Stimulated activated CD8-positive, alpha-beta memory T cell treated with anti-CD3 and anti-CD28 coated beads, Interleukin-4, amount 100 ng/mL, for 48 hours (primary cell): ENCODE measurements at regions not wholly inside any gene's neighbourhood (a gene's known extent, or its start where the extent isn't known, plus 50 kb on each side); places are given as distances from the start of the nearest gene placed in this dataset.
"Not testable (repeated sequence)": the region's sequence is repeated elsewhere in the genome, so short reads cannot be mapped to it uniquely, and the experiment has no call there.

ENCODE experiments used
- DNase-seq: peaks from one replicate; pipeline ENCODE4 v3.0.0-alpha.2; 2020

DNA sequence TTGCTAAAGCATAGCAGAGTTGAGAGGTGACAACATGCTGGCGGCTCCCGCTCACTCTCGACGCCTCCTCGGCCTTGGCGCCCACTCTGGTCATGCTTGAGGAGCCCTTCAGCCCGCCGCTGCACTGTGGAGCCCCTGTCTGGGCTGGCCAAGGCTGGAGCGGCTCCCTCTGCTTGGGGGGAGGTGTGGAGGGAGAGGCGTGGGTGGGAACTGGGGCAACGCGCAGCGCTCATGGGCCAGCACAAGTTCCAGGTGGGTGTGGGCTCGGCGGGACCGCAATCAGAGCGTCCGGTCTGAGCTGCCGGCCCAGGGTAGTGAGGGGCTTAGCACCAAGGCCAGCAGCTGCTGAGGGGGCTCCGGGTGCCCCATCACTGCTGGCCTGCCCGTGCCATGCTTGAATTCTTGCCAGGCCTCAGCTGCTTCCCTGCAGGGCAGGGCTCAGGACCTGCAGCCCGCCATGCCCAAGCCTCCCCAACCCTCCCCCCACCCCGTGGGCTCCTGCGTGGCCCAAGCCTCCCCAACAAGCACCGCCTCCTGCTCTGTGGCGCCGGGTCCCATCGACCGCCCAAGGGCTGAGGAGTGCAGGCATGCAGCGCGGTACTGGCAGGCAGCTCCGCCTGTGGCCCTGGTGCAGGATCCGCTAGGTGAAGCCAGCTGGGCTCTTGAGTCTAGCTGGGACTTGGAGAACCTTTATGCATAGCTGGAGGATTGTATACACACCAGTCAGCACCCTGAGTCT, 2052.8 kb upstream of the CELF4 start:
- DNase-seq: no peak

DNA sequence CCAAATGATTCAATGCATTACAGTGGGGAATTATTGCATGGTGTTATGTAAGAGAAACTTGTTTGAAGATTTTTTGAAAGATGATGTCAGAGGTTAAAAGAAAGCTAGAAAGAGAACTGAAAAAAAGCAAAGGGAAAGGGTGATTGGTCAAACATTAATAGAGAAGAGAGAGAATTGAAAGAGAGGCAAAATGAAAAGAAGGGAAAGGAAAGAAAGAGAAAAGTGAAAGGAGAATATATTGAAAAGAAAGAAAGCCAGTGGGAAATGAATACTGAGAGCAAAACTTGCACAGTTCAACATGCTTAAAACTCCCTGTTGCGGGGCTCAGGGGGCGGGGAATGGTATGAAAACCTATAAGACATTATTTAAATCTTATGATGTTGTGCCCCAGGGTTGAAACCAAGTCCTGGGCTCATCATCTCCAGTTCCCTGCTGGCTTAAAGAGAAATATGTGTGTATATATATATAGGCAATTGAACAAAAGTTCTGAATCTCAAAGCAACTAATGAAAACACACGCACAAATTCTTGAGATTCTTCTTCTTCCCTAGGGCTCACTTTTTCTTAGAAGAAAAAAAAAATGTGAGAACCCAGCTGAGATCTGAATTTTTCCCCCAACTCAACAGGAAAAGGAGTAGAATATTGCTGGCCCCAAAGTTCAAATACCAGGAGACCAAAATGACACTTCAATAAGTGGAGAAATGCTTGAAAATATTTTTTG, 2045.9 kb upstream of the CELF4 start:
- DNase-seq: no peak

DNA sequence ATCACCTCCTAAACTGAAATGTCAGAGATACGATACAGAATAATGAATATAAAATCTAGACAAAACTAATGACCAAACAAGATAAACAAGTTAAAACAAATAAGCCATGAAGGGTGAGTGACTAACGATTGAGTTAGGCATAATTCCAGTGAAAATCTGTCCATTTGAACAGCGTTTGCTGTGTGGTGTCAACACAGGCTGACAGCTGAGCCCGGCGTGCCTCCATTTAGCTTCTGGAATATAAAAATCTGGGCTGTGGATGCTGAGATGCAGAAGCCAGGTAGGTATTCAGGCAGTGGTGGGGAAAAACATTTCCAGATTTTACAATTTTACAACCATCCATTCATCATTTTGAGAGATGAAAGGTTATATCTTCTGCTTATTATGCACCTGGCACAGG, 2041.4 kb upstream of the CELF4 start:
- DNase-seq: no peak

DNA sequence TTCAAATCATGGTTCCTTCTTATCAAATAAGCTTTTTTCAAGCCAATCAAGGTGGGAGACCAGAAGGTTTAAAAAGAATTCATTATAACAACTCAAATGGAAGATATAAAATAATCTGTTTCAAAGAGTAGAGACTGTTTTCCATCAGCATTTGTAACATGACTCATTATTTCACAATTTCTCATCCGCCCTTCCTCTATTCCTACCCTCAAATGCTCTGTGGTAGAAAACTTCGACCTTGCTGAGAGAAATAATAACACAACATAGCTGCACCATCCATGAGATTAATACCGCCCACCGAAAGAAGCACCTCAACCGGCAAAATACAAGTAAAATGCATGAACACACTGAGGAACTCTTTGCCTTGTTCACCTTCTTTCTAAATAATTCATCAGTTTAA, 2039.2 kb upstream of the CELF4 start:
- no peak for DNase-seq

- no peak for DNase-seq
Observed at GRCh38 chr18:39602131-39602530, 2036.5 kb upstream of the CELF4 start.

- DNase-seq: no peak
Observed at GRCh38 chr18:39600894-39601293, 2035.3 kb upstream of the CELF4 start.

- no peak for DNase-seq
Observed at GRCh38 chr18:39599251-39599650, 2033.7 kb upstream of the CELF4 start.

DNA sequence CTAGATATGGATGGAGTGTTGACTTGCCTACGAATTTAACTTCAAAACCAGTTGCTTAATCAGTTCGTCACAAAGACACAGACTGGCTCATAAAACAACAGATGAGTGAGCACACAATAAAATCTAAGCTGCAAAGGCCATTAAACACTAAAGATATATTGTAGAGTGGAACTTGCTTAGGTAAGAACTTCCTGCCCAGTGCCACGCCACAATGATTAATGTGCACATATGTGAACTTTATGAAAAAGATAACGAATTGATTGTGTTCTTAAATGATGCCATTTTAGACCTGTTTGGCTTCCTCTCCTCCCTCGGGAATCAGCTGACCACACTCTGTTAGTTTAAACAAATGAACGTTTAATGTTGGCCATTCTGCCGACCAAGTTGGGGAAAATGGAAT, 2031.3 kb upstream of the CELF4 start:
- DNase-seq: no peak

DNA sequence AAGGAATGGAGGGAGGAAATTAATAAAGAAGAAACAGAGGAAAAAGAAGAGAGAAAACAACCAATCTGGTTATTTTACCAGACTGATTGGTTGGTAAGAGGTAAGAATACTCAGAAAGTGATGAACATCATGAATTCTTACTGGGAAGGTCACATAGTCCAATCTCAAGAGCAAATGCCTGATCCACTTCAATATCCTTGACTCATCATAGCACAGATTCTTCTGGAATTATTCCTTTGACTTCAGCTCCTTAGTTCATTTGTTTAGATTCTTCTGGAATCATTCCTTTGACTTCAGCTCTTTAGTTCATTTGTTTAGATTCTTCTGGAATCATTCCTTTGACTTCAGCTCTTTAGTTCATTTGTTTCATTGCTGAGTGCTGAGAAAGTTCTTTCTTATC, 2030.6 kb upstream of the CELF4 start:
- DNase-seq: no peak

GRCh38 chr18:39594206-39594605, 2028.6 kb upstream of the CELF4 start:
- DNase-seq: no peak

- no peak for DNase-seq
Observed at GRCh38 chr18:39591649-39592048, 2026.1 kb upstream of the CELF4 start.

DNA sequence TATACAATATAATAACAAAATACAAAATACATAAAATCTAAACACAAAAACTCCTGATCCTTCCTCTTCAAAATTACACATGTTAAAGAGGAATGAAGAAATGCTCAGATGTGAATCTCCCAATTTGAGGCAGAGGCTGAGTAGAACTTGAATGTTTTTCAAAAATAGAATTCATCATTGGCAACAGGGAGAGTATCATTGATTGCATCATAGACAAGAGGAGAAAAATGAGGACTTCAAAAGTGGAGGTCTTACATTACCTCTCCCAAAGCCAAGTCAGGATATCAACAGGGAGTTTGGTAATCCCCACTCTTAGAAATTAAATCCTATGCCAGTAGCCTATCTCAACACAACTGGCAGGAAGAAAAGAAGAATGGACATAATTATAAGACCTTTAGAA, 2023.9 kb upstream of the CELF4 start:
- DNase-seq: no peak

DNA sequence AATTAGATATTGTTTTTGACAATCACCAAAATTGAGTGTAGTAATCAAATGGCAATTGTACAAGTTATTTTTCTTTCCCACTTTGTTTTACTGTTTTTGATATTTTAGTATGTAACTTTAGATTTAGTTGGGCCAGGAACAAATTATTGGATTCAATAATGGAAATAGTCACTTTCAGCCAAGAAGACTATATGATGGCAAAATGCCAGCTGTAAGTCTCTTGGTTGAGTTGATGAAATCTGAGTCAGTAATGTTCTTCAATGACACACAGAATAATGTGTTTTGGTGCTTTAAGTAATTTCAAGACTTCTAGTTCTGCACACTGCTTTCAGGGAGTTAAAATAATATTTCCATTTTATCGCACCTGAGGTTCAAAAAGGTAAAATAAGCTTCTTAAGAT, 2022.0 kb upstream of the CELF4 start:
- no peak for DNase-seq

DNA sequence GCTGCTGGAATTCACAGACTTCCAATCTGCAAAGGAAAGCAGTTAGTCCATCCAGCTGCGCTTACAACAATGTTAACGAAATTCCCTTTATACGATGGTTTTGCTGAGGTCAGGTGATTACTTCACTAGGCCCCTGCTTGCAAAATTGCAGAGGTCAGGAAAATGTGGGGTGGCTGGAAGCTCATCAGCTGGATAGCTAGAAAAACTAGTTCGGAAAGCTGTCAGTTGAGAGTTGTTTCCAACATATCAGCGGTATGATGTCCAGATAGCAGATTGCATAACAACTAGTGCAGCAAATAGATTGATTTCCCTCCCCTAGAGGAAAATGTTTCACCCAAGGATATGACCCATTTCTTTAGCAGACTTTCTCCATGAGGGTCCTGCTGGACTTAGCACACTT, 2021.1 kb upstream of the CELF4 start:
- no peak for DNase-seq

DNA sequence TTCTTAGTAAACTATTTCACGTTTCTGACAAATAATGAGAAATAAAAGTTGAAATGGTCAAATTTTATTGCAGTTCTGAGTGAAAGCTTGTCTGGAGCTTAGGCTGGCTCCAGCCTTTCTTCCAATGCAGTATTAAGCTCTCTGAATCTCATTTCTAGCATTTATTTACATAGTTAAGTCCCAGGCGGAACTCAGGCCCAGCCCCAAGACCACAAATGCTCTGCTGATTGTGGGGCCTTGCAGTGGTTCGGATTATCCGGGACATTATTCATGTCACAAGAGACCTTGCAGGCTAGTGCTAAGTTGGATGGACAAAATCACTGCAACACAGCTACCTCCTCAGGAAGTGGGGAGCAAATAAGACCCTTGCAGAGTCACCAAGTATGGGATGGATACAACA, 2009.3 kb upstream of the CELF4 start:
- DNase-seq: no peak

GRCh38 chr18:39571511-39571910, 2005.9 kb upstream of the CELF4 start:
- no peak for DNase-seq

DNA sequence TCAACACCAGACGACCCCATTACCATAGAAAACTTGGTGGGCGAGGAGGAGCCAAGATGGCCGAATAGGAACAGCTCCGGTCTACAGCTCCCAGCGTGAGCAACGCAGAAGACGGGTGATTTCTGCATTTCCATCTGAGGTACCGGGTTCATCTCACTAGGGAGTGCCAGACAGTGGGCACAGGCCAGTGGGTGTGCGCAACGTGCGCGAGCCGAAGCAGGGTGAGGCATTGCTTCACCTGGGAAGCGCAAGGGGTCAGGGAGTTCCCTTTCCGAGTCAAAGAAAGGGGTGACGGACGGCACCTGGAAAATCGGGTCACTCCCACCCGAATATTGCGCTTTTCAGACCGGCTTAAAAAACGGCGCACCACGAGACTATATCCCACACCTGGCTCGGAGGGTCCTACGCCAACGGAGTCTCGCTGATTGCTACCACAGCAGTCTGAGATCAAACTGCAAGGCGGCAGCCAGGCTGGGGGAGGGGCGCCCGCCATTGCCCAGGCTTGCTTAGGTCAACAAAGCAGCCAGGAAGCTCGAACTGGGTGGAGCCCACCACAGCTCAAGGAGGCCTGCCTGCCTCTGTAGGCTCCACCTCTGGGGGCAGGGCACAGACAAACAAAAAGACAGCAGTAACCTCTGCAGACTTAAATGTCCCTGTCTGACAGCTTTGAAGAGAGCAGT, 2000.1 kb upstream of the CELF4 start:
- not testable (repeated sequence) for DNase-seq

DNA sequence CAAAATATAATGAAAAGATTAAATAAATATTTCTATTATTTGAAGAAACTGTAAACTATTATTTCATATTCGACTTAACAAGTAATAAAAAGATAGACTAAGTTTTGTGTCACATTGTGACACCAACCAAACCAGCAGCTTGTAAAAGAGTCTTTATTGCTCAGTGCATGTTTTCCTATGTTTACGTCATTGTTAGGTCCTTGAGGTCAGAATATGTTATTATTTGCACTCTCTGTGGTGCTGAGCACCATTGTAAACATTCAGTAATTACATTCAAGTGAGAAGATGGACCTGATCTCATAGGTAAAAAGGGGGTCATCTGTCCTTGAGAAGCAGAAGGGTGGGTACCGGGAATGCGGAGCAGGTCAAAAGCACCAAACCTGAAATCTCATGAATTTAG, 1999.1 kb upstream of the CELF4 start:
- DNase-seq: no peak

DNA sequence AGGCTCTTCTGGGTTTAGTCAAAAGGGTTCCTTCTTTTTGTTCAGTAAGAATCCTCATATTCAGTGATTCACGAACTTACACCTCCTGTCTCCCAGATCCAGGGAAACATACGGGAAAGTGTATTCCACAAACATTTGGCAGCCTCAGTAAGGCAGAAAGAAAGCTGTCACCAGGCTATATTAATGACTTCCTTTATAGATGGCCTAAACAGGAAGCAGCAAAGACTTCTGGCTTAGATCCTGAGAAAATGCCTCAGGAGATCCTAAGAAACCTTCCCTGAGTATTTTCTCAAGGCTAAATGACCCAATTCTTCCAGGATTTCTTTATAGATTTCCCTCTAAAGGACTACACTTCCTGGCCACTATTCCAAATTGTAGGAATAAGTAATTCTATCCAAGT, 1995.5 kb upstream of the CELF4 start:
- DNase-seq: no peak

DNA sequence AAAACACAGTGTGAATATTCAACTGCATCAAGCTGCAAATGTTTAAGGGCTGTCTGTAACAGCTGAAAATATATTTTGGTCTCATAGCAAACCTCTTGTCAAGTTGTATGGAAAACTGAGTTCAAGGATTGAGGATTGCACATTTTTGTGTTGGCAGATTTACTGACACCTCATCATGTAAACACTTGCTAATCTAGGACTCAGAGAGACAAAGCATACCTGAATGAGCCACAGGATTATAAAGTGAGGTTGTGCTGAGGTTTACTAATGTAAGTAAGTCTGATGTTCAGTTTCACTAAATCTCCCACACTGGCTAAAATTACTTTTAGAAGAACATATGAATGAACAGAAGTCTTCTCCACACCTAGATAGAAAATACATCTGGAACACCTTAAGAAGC, 1993.1 kb upstream of the CELF4 start:
- DNase-seq: no peak

GRCh38 chr18:39555496-39555895, 1989.9 kb upstream of the CELF4 start:
- DNase-seq: no peak

GRCh38 chr18:39550701-39551100, 1985.1 kb upstream of the CELF4 start:
- DNase-seq: no peak

- no peak for DNase-seq
Observed at GRCh38 chr18:39549144-39549543, 1983.5 kb upstream of the CELF4 start.

DNA sequence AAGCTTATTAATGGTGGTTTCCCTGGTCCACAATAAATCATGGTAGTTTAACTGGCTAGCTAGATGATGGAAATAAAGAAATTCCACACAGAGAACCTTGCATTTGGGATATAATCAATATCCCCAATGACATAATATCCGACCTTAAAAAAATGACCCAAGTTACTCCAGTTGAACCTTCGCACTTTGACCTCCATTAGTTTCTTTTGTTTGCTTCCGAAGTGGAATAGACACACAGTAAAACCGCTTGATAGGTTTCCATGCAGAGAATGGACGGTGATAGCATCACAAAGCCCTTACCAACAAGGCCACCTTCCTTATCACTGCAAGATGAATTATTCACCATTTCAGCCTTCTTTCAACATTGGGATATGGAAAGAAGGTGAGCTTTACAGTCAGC, 1966.1 kb upstream of the CELF4 start:
- no peak for DNase-seq
